ENCODE measurements at regions not wholly inside any gene's neighbourhood (a gene's known extent, or its start where the extent isn't known, plus 50 kb on each side); places are given as distances from the start of the nearest gene placed in this dataset.
"Not testable (repeated sequence)": the region's sequence is repeated elsewhere in the genome, so short reads cannot be mapped to it uniquely, and the experiment has no call there.

GRCh38 chr2:186925514-186925913, 76.5 kb upstream of the ZSWIM2 start:
- DNase-seq, result no peak
- Histone ChIP-seq H3K36me3 (replicated peaks in 1 of 2; ENCODE audit: insufficient read depth in 1 of 2, low read depth in 2 of 2) (no peaks in the 10 kb centered on the region), H3K4me3 (no peak overlapping the region), H3K27ac (no peak overlapping the region), H3K9me3 (no peaks in the 10 kb centered on the region), H3K27me3 (no peaks in the 10 kb centered on the region), H3K4me1 (no peaks in the 10 kb centered on the region)
- intact Hi-C loops (cut with DNase I), result no loop called here
- TF ChIP-seq POLR2A (IDR thresholded peaks at IDR 0.05) (no peak), CTCF (IDR thresholded peaks at IDR 0.05) (no peak)
- 0 to 80% methylated on average over 1 of the region's 1 CpG for WGBS, 2 donors
- ATAC-seq, result no peak

- H3K4me1 ChIP-seq; ATAC-seq; H3K36me3 ChIP-seq (replicated peaks in 1 of 2; ENCODE audit: insufficient read depth in 1 of 2, low read depth in 2 of 2); H3K27ac ChIP-seq; intact Hi-C loops (cut with DNase I); DNase-seq; H3K4me3 ChIP-seq; H3K27me3 ChIP-seq; H3K9me3 ChIP-seq: not testable (repeated sequence)
- WGBS, 2 donors, result 83 to 89% methylated on average over 3 of the region's 3 CpGs
Measured at GRCh38 chr2:186922316-186922715, 73.3 kb upstream of the ZSWIM2 start.

- Histone ChIP-seq H3K4me1 (no peaks in the 10 kb centered on the region), H3K9me3 (no peaks in the 10 kb centered on the region), H3K4me3 (no peak overlapping the region), H3K27ac (no peak overlapping the region), H3K27me3 (no peaks in the 10 kb centered on the region), H3K36me3 (replicated peaks in 1 of 2; ENCODE audit: insufficient read depth in 1 of 2, low read depth in 2 of 2) (no peaks in the 10 kb centered on the region)
- intact Hi-C loops (cut with DNase I), result no loop called here
- DNase-seq, result no peak
- TF ChIP-seq CTCF (IDR thresholded peaks at IDR 0.05) (no peak), POLR2A (IDR thresholded peaks at IDR 0.05) (no peak)
- WGBS, 2 donors, result 23 to 27% methylated on average over 2 of the region's 2 CpGs
- no peak for ATAC-seq
Measured at GRCh38 chr2:186919296-186919695, 70.3 kb upstream of the ZSWIM2 start.

- TF ChIP-seq POLR2A (IDR thresholded peaks at IDR 0.05) (no peak), CTCF (IDR thresholded peaks at IDR 0.05) (no peak)
- H3K27ac ChIP-seq, result no peak overlapping the region
- DNase-seq (no peak), ATAC-seq (no peak)
- H3K4me1 ChIP-seq, result no peaks in the 10 kb centered on the region
- intact Hi-C loops (cut with DNase I), result no loop called here
- WGBS, 2 donors, result 33 to 42% methylated on average over 3 of the region's 3 CpGs
- no peaks in the 10 kb centered on the region for H3K9me3 ChIP-seq
- H3K4me3 ChIP-seq, result no peak overlapping the region
- H3K27me3 ChIP-seq, result no peaks in the 10 kb centered on the region
- no peaks in the 10 kb centered on the region for H3K36me3 ChIP-seq (replicated peaks in 1 of 2; ENCODE audit: insufficient read depth in 1 of 2, low read depth in 2 of 2)
Measured at GRCh38 chr2:186918495-186918894, 69.5 kb upstream of the ZSWIM2 start.

- Histone ChIP-seq H3K27me3 (no peaks in the 10 kb centered on the region), H3K4me3 (no peak overlapping the region), H3K4me1 (no peaks in the 10 kb centered on the region), H3K9me3 (no peaks in the 10 kb centered on the region), H3K36me3 (replicated peaks in 1 of 2; ENCODE audit: insufficient read depth in 1 of 2, low read depth in 2 of 2) (no peaks in the 10 kb centered on the region), H3K27ac (no peak overlapping the region)
- no peak for TF ChIP-seq POLR2A (IDR thresholded peaks at IDR 0.05)
- TF ChIP-seq CTCF (IDR thresholded peaks at IDR 0.05), result no peak
- DNase-seq (no peak), ATAC-seq (no peak)
- WGBS, 2 donors, result 51 to 54% methylated on average over 3 of the region's 3 CpGs
- intact Hi-C loops (cut with DNase I), result no loop called here
Measured at GRCh38 chr2:186917866-186918265, 68.9 kb upstream of the ZSWIM2 start.

Measured in body of pancreas (tissue), 4 donors.